C4-2B (cell line): ENCODE measurements at regions not wholly inside any gene's neighbourhood (a gene's known extent, or its start where the extent isn't known, plus 50 kb on each side); places are given as distances from the start of the nearest gene placed in this dataset.

Experiments
- ZFX ChIP-seq: fragments of 450-650 bp; IDR thresholded peaks from 2 replicates; pipeline ENCODE4 v1.6.1; 2017
- TF ChIP-seq, protein P1 (sequence below): fragments of 450-650 bp; conservative IDR thresholded peaks from 2 replicates; pipeline ENCODE4 v1.5.1; 2017; ENCODE audit warnings: mild to moderate bottlenecking

- TF ChIP-seq, protein P1, sequence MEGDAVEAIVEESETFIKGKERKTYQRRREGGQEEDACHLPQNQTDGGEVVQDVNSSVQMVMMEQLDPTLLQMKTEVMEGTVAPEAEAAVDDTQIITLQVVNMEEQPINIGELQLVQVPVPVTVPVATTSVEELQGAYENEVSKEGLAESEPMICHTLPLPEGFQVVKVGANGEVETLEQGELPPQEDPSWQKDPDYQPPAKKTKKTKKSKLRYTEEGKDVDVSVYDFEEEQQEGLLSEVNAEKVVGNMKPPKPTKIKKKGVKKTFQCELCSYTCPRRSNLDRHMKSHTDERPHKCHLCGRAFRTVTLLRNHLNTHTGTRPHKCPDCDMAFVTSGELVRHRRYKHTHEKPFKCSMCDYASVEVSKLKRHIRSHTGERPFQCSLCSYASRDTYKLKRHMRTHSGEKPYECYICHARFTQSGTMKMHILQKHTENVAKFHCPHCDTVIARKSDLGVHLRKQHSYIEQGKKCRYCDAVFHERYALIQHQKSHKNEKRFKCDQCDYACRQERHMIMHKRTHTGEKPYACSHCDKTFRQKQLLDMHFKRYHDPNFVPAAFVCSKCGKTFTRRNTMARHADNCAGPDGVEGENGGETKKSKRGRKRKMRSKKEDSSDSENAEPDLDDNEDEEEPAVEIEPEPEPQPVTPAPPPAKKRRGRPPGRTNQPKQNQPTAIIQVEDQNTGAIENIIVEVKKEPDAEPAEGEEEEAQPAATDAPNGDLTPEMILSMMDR, result no peak
- TF ChIP-seq ZFX, result no peak
Measured at GRCh38 chr6:71383476-71383875, 94.9 kb downstream of the OGFRL1 start.
